PC-9 (cell line): ENCODE measurements at regions not wholly inside any gene's neighbourhood (a gene's known extent, or its start where the extent isn't known, plus 50 kb on each side); places are given as distances from the start of the nearest gene placed in this dataset.

Experiments used
- BruUV-seq: library from RNA; stranded (reverse); fragments of 400-500 nt; replicated peaks from 2 replicates; lab custom pipeline; 2021; lab: Mats Ljungman, UMichigan
- CTCF ChIA-PET: fragments of 300-600 bp; sonication (Branson Sonifier 250); formaldehyde crosslinking; loops from one replicate; lab custom pipeline; 2022; ENCODE audit warnings: antibody characterized with exemption; lab: Charles Lee
- POLR2A ChIA-PET: fragments of 300-600 bp; sonication (Branson Sonifier 250); formaldehyde crosslinking; loops from one replicate; lab custom pipeline; 2022; ENCODE audit warnings: antibody characterized with exemption; ENCODE audit not compliant: unreplicated experiment; lab: Charles Lee
- DNase-seq, 2 experiments: peaks; one replicate each; pipeline versions ENCODE4 v3.0.0 to v3.0.0-alpha.2; 2015 to 2022; ENCODE audit warnings: mixed read lengths in 1 of 2
- H2AFZ ChIP-seq: fragments of 200-600 bp; sonication (generic); 2 replicates; pipeline ENCODE4 v1.8.1; 2017; ENCODE audit warnings: antibody characterized with exemption
- H3F3A ChIP-seq: fragments of 200-600 bp; sonication (generic); 2 replicates; pipeline ENCODE4 v1.8.1; 2017; ENCODE audit warnings: antibody characterized with exemption, mild to moderate bottlenecking, low read depth; ENCODE audit not compliant: insufficient read depth
- H3K27ac ChIP-seq: fragments of 200-600 bp; sonication (generic); 2 replicates; pipeline ENCODE4 v1.6.1; 2016; ENCODE audit warnings: mixed run types
- H3K27me3 ChIP-seq: fragments of 200-600 bp; sonication (generic); 2 replicates; pipeline ENCODE4 v1.6.1; 2016; ENCODE audit warnings: low read depth, mixed run types; ENCODE audit not compliant: insufficient read depth
- H3K36me3 ChIP-seq: fragments of 200-600 bp; sonication (generic); 2 replicates; pipeline ENCODE4 v1.6.1; 2016; ENCODE audit warnings: low read depth, mixed run types
- H3K4me1 ChIP-seq: fragments of 200-600 bp; sonication (generic); replicated peaks from 2 replicates; pipeline ENCODE4 v1.6.1; 2016; ENCODE audit warnings: mixed run types; ENCODE audit not compliant: insufficient read depth
- H3K4me2 ChIP-seq: fragments of 200-600 bp; sonication (generic); 2 replicates; pipeline ENCODE4 v1.6.1; 2017; ENCODE audit warnings: mixed run types
- H3K4me3 ChIP-seq: fragments of 200-600 bp; sonication (generic); 2 replicates; pipeline ENCODE4 v1.6.1; 2016; ENCODE audit warnings: mixed run types
- H3K79me2 ChIP-seq: fragments of 200-600 bp; sonication (generic); 2 replicates; pipeline ENCODE4 v1.6.1; 2017; ENCODE audit warnings: low read depth, mixed run types
- H3K9me2 ChIP-seq: fragments of 200-600 bp; sonication (generic); 2 replicates; pipeline ENCODE4 v1.8.1; 2017; ENCODE audit warnings: mild to moderate bottlenecking; ENCODE audit not compliant: insufficient read depth
- H3K9me3 ChIP-seq: fragments of 200-600 bp; sonication (generic); 2 replicates; pipeline ENCODE4 v1.8.1; 2016; ENCODE audit warnings: low read depth; ENCODE audit not compliant: insufficient read depth
- H4K20me1 ChIP-seq: fragments of 200-600 bp; sonication (generic); 2 replicates; pipeline ENCODE4 v1.8.1; 2017; ENCODE audit not compliant: insufficient read depth
- EZH2 ChIP-seq: fragments of 200-600 bp; sonication (generic); IDR thresholded peaks from 2 replicates; pipeline ENCODE4 v1.8.0; 2017; ENCODE audit warnings: antibody characterized with exemption, low read depth
- intact Hi-C: fragments of 100-400 bp; cut with micrococcal nuclease; formaldehyde crosslinking; loops from one replicate; pipeline ENCODE4 v1.10.0; 2022; ENCODE audit not compliant: unreplicated experiment
- TF ChIP-seq, protein P1 (sequence below): fragments of 200-600 bp; sonication (generic); conservative IDR thresholded peaks from 2 replicates; pipeline ENCODE4 v1.6.1; 2017; ENCODE audit warnings: mixed run types, antibody characterized with exemption, mild to moderate bottlenecking, moderate library complexity

DNA sequence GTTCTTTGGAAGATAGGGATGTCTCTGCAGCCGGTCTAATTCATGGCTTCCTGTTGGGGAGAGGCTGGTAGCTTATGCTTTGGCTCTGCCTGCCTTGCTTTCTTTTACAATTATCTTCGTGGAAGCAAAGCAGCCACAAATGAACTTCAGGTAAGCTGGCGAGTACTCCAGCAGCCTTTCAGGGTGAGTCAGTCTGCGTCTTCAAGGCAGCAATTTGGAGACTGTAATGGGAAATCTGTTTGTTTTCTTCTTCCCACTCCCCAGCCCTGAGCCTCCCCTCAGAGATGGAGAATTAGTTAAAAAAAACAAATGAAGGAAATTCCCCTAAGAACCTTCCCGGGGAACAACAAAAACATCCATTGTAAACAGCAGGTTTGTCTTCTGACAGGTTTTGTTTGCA, 100.1 kb downstream of the PSAT1 start:
- no peaks in the 10 kb centered on the region for H3K4me1 ChIP-seq
- no peaks in the 10 kb centered on the region for H3K79me2 ChIP-seq
- peaks cover 29% of the 10 kb centered on the region for H3K27me3 ChIP-seq
- TF ChIP-seq, protein P1, sequence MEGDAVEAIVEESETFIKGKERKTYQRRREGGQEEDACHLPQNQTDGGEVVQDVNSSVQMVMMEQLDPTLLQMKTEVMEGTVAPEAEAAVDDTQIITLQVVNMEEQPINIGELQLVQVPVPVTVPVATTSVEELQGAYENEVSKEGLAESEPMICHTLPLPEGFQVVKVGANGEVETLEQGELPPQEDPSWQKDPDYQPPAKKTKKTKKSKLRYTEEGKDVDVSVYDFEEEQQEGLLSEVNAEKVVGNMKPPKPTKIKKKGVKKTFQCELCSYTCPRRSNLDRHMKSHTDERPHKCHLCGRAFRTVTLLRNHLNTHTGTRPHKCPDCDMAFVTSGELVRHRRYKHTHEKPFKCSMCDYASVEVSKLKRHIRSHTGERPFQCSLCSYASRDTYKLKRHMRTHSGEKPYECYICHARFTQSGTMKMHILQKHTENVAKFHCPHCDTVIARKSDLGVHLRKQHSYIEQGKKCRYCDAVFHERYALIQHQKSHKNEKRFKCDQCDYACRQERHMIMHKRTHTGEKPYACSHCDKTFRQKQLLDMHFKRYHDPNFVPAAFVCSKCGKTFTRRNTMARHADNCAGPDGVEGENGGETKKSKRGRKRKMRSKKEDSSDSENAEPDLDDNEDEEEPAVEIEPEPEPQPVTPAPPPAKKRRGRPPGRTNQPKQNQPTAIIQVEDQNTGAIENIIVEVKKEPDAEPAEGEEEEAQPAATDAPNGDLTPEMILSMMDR = no peak
- H3K9me3 ChIP-seq = no peaks in the 10 kb centered on the region
- no peak overlapping the region for H2AFZ ChIP-seq
- H3K4me3 ChIP-seq = no peak overlapping the region
- POLR2A ChIA-PET = no interaction called here
- CTCF ChIA-PET = no interaction called here
- H3K9me2 ChIP-seq = no peaks in the 10 kb centered on the region
- H3K4me2 ChIP-seq = no peak overlapping the region
- intact Hi-C loops = no loop called here
- H3K36me3 ChIP-seq = no peaks in the 10 kb centered on the region
- no peak for DNase-seq
- no peaks in the 10 kb centered on the region for H3F3A ChIP-seq
- no peak overlapping the region for H3K27ac ChIP-seq
- H4K20me1 ChIP-seq = no peaks in the 10 kb centered on the region
- BruUV-seq = no TSS peak

DNA sequence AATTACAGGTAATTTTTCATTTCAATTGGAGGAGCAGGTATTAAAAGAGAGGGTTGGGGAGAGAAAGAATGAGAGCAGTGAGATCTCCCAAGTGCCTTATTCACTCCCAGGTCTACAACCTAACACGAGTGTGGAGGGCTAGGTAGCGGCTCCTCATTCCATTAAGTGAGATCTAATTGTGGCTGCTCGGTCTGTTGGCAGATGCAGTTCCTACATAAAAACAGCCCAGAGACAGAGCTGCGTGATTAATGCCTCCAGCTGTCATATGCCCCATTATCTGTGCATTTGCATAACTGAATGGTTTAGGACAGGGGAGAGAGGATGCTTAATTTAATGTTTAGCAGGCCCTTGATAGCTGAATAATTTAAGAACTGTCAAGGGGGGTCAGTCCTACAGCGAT, 100.5 kb downstream of the PSAT1 start:
- no peak for DNase-seq
- H3K9me3 ChIP-seq = no peaks in the 10 kb centered on the region
- no peak overlapping the region for H3K27ac ChIP-seq
- BruUV-seq = no TSS peak
- H3K4me1 ChIP-seq = no peaks in the 10 kb centered on the region
- CTCF ChIA-PET = no interaction called here
- POLR2A ChIA-PET = no interaction called here
- no peaks in the 10 kb centered on the region for H3K9me2 ChIP-seq
- no peaks in the 10 kb centered on the region for H3K36me3 ChIP-seq
- TF ChIP-seq EZH2 = no peak
- TF ChIP-seq, protein P1 = no peak
- no peak overlapping the region for H3K4me3 ChIP-seq
- no peaks in the 10 kb centered on the region for H4K20me1 ChIP-seq
- intact Hi-C loops = no loop called here
- H3K4me2 ChIP-seq = no peak overlapping the region
- H3K79me2 ChIP-seq = no peaks in the 10 kb centered on the region
- no peak overlapping the region for H2AFZ ChIP-seq
- H3K27me3 ChIP-seq = peaks cover 29% of the 10 kb centered on the region
- no peaks in the 10 kb centered on the region for H3F3A ChIP-seq

DNA sequence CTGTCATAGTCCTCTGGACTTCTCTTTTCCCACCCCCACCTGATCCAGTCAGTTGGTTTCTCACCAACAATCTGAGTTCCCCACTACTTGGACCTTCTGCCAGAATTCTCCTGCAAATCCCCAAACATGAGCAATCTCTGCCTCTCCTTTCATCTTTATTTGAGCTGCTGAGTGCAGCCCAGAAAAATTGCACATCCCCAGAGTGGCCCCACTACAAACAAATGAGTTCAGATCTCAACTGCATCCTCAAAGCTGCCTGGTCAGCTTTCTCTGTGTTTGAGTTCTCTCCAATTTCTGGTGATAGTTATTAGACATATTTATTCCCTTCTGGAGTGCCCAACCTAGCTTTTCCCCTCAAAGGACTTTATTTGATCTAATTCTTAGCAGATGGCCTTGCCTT, 102.2 kb downstream of the PSAT1 start:
- intact Hi-C loops = no loop called here
- Histone ChIP-seq H3K4me2 (no peak overlapping the region), H3K36me3 (no peaks in the 10 kb centered on the region), H3K27me3 (peaks cover 29% of the 10 kb centered on the region), H3K9me3 (no peaks in the 10 kb centered on the region), H3K4me1 (no peaks in the 10 kb centered on the region), H3K9me2 (no peaks in the 10 kb centered on the region), H3F3A (no peaks in the 10 kb centered on the region), H3K27ac (no peak overlapping the region), H3K79me2 (no peaks in the 10 kb centered on the region), H3K4me3 (no peak overlapping the region), H2AFZ (no peak overlapping the region), H4K20me1 (no peaks in the 10 kb centered on the region)
- no TSS peak for BruUV-seq
- POLR2A ChIA-PET = no interaction called here
- no peak for DNase-seq
- TF ChIP-seq, protein P1 = no peak
- no peak for TF ChIP-seq EZH2
- CTCF ChIA-PET = no interaction called here
